ENCODE measurements at regions not wholly inside any gene's neighbourhood (a gene's known extent, or its start where the extent isn't known, plus 50 kb on each side); places are given as distances from the start of the nearest gene placed in this dataset.

DNA sequence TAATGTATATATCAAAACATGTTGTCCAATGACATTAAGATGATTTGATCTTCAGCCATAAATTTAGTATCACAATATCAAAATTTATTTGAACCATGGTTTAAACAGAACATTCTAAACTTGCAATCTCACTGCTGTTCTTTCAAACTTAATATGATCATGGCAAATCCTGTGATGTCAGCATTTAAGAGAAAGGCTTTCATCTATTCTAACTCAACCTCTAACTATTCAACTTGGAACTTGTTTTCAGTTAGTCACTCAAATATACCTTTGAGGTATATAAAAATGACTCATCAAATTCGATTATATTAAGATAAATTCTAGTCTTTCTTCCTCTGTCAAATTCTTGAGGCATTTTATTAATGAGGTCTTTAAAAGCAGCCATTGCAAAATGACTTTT lies 747.0 kb upstream of the FLRT2 start:
- intact Hi-C loops (cut with micrococcal nuclease; ENCODE audit: unreplicated experiment), result no loop called here
- Histone ChIP-seq H3K36me3 (ENCODE audit: insufficient read depth, low read length) (no peaks in the 10 kb centered on the region), H4K20me1 (ENCODE audit: insufficient read depth, low read length) (no peaks in the 10 kb centered on the region), H3K27ac (ENCODE audit: low read depth, low read length, poor library complexity, severe bottlenecking) (no peak overlapping the region), H3K4me2 (ENCODE audit: low read length) (no peak overlapping the region), H3K9me3 (ENCODE audit: low read length) (no peaks in the 10 kb centered on the region), H3K4me3 (ENCODE audit: low read depth, low read length, poor library complexity, severe bottlenecking) (no peak overlapping the region), H3K9me2 (ENCODE audit: insufficient read depth, low read length) (no peaks in the 10 kb centered on the region), H3K79me2 (ENCODE audit: insufficient read depth, low read depth, low read length) (no peaks in the 10 kb centered on the region), H3K4me1 (ENCODE audit: insufficient read depth, low read length, poor library complexity, severe bottlenecking) (no peaks in the 10 kb centered on the region), H2AFZ (ENCODE audit: low read length) (no peak overlapping the region)
- no TSS peak for BruUV-seq (replicated peaks)
- TF ChIP-seq CTCF (conservative IDR thresholded peaks at IDR 0.05; ENCODE audit: low read length) (no peak), EZH2phosphoT487 (IDR thresholded peaks at IDR 0.05; ENCODE audit: borderline replicate concordance, low read depth, low read length) (no peak)
- DNase-seq (ENCODE audit: low spot score), result no peak
- ChIA-PET CTCF (ENCODE audit: unreplicated experiment) (no interaction called here), POLR2A (no interaction called here)

DNA sequence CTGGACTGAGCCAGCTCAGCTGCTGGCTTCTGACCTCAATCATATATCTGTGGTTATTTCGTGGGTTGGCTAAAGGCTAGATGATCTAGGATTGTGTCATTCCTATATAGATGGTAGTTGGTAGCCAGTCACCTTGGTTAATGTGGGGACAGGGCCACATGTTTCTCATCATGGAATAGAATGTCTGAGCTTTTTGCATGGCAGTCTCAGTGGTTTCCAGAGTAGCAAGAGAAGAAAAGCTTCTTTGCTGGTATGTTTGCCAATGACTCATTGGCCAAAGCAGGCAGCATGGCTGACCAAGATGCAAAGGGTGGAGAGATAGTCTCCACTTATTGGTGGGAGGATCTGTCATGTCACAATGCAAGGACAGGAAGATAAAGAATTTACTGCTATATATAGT lies 746.4 kb upstream of the FLRT2 start:
- Histone ChIP-seq H3K9me3 (ENCODE audit: low read length) (no peaks in the 10 kb centered on the region), H3K9me2 (ENCODE audit: insufficient read depth, low read length) (no peaks in the 10 kb centered on the region), H3K36me3 (ENCODE audit: insufficient read depth, low read length) (no peaks in the 10 kb centered on the region), H4K20me1 (ENCODE audit: insufficient read depth, low read length) (no peaks in the 10 kb centered on the region), H3K4me3 (ENCODE audit: low read depth, low read length, poor library complexity, severe bottlenecking) (no peak overlapping the region), H3K4me1 (ENCODE audit: insufficient read depth, low read length, poor library complexity, severe bottlenecking) (no peaks in the 10 kb centered on the region), H2AFZ (ENCODE audit: low read length) (no peak overlapping the region), H3K79me2 (ENCODE audit: insufficient read depth, low read depth, low read length) (no peaks in the 10 kb centered on the region), H3K27ac (ENCODE audit: low read depth, low read length, poor library complexity, severe bottlenecking) (no peak overlapping the region), H3K4me2 (ENCODE audit: low read length) (no peak overlapping the region)
- TF ChIP-seq EZH2phosphoT487 (IDR thresholded peaks at IDR 0.05; ENCODE audit: borderline replicate concordance, low read depth, low read length) (no peak), CTCF (conservative IDR thresholded peaks at IDR 0.05; ENCODE audit: low read length) (no peak)
- no peak for DNase-seq (ENCODE audit: low spot score)
- intact Hi-C loops (cut with micrococcal nuclease; ENCODE audit: unreplicated experiment), result no loop called here
- ChIA-PET POLR2A (no interaction called here), CTCF (ENCODE audit: unreplicated experiment) (no interaction called here)
- BruUV-seq (replicated peaks), result no TSS peak

DNA sequence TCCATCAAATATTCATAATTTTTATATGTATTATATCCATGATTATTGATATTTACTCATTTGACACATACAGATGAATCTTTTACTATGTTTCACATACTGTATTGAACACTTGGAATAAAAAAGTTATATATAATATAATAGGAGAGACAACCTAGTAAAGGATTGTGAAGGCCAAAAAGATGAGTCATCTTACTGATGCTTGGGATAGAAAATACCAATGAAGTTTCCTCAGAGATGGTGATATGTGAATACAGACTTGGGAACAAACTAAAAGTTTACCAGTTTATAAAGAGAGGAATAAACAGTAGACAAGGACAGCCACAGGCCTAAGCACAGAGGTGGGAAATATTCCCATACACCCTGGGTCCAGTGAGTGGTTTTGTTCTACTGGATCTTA lies 743.9 kb upstream of the FLRT2 start:
- DNase-seq (ENCODE audit: low spot score), result no peak
- POLR2A ChIA-PET, result no interaction called here
- no peak overlapping the region for H2AFZ ChIP-seq (ENCODE audit: low read length)
- no peaks in the 10 kb centered on the region for H4K20me1 ChIP-seq (ENCODE audit: insufficient read depth, low read length)
- TF ChIP-seq EZH2phosphoT487 (IDR thresholded peaks at IDR 0.05; ENCODE audit: borderline replicate concordance, low read depth, low read length) (no peak), CTCF (conservative IDR thresholded peaks at IDR 0.05; ENCODE audit: low read length) (no peak)
- BruUV-seq (replicated peaks), result no TSS peak
- no peak overlapping the region for H3K4me2 ChIP-seq (ENCODE audit: low read length)
- H3K9me2 ChIP-seq (ENCODE audit: insufficient read depth, low read length), result no peaks in the 10 kb centered on the region
- H3K36me3 ChIP-seq (ENCODE audit: insufficient read depth, low read length), result no peaks in the 10 kb centered on the region
- CTCF ChIA-PET (ENCODE audit: unreplicated experiment), result no interaction called here
- H3K27ac ChIP-seq (ENCODE audit: low read depth, low read length, poor library complexity, severe bottlenecking), result no peak overlapping the region
- no peaks in the 10 kb centered on the region for H3K79me2 ChIP-seq (ENCODE audit: insufficient read depth, low read depth, low read length)
- intact Hi-C loops (cut with micrococcal nuclease; ENCODE audit: unreplicated experiment), result no loop called here
- H3K9me3 ChIP-seq (ENCODE audit: low read length), result no peaks in the 10 kb centered on the region
- no peaks in the 10 kb centered on the region for H3K4me1 ChIP-seq (ENCODE audit: insufficient read depth, low read length, poor library complexity, severe bottlenecking)
- no peak overlapping the region for H3K4me3 ChIP-seq (ENCODE audit: low read depth, low read length, poor library complexity, severe bottlenecking)

Data from OCI-LY7 (cell line).